ENCODE measurements at regions not wholly inside any gene's neighbourhood (a gene's known extent, or its start where the extent isn't known, plus 50 kb on each side); places are given as distances from the start of the nearest gene placed in this dataset.

- Histone ChIP-seq H3K4me1 (ENCODE audit: control insufficient read depth in 2 of 3, insufficient read depth in 2 of 3, low read depth in 1 of 3, low read length in 3 of 3) (no peaks in the 10 kb centered on the region), H3K4me3 (ENCODE audit: low read length in 3 of 3) (no peak overlapping the region), H3K9me3 (ENCODE audit: control insufficient read depth in 2 of 3, insufficient read depth in 1 of 3, low read length in 3 of 3) (no peaks in the 10 kb centered on the region), H3K27me3 (ENCODE audit: control insufficient read depth, insufficient read depth, low read length) (no peaks in the 10 kb centered on the region), H3K9ac (ENCODE audit: low read length in 3 of 3) (no peak overlapping the region), H3K36me3 (ENCODE audit: control insufficient read depth in 2 of 3, insufficient read depth in 3 of 3, low read length in 3 of 3) (no peaks in the 10 kb centered on the region), H3K27ac (ENCODE audit: low read depth in 2 of 2, low read length in 2 of 2) (no peak overlapping the region)
- no peak for DNase-seq
- no peak for FAIRE-seq
- intact Hi-C loops (cut with DNase I), result no loop called here
- TF ChIP-seq CTCF (IDR thresholded peaks at IDR 0.05; ENCODE audit: borderline replicate concordance, extremely low read depth, insufficient read depth), result no peak
Measured at GRCh38 chr6:85069577-85069976, 305.2 kb upstream of the TBX18 start.

GRCh38 chr6:85068221-85068620, 303.8 kb upstream of the TBX18 start:
- FAIRE-seq (no peak), DNase-seq (no peak)
- no peak for TF ChIP-seq CTCF (IDR thresholded peaks at IDR 0.05; ENCODE audit: borderline replicate concordance, extremely low read depth, insufficient read depth)
- Histone ChIP-seq H3K27ac (ENCODE audit: low read depth in 2 of 2, low read length in 2 of 2) (no peak overlapping the region), H3K9ac (ENCODE audit: low read length in 3 of 3) (no peak overlapping the region), H3K4me3 (ENCODE audit: low read length in 3 of 3) (no peak overlapping the region), H3K9me3 (ENCODE audit: control insufficient read depth in 2 of 3, insufficient read depth in 1 of 3, low read length in 3 of 3) (no peaks in the 10 kb centered on the region), H3K4me1 (ENCODE audit: control insufficient read depth in 2 of 3, insufficient read depth in 2 of 3, low read depth in 1 of 3, low read length in 3 of 3) (peaks cover 0 to 3% (median 0%) of the 10 kb centered on the region in 3 donors), H3K27me3 (ENCODE audit: control insufficient read depth, insufficient read depth, low read length) (no peaks in the 10 kb centered on the region), H3K36me3 (ENCODE audit: control insufficient read depth in 2 of 3, insufficient read depth in 3 of 3, low read length in 3 of 3) (no peaks in the 10 kb centered on the region)
- intact Hi-C loops (cut with DNase I), result no loop called here

- TF ChIP-seq CTCF (IDR thresholded peaks at IDR 0.05; ENCODE audit: borderline replicate concordance, extremely low read depth, insufficient read depth), result no peak
- Histone ChIP-seq H3K27me3 (ENCODE audit: control insufficient read depth, insufficient read depth, low read length) (no peaks in the 10 kb centered on the region), H3K36me3 (ENCODE audit: control insufficient read depth in 2 of 3, insufficient read depth in 3 of 3, low read length in 3 of 3) (no peaks in the 10 kb centered on the region), H3K4me3 (ENCODE audit: low read length in 3 of 3) (no peak overlapping the region), H3K27ac (ENCODE audit: low read depth in 2 of 2, low read length in 2 of 2) (no peak overlapping the region), H3K4me1 (ENCODE audit: control insufficient read depth in 2 of 3, insufficient read depth in 2 of 3, low read depth in 1 of 3, low read length in 3 of 3) (peaks cover 0 to 3% (median 0%) of the 10 kb centered on the region in 3 donors), H3K9me3 (ENCODE audit: control insufficient read depth in 2 of 3, insufficient read depth in 1 of 3, low read length in 3 of 3) (no peaks in the 10 kb centered on the region), H3K9ac (ENCODE audit: low read length in 3 of 3) (no peak overlapping the region)
- FAIRE-seq (no peak), DNase-seq (no peak)
- intact Hi-C loops (cut with DNase I), result no loop called here
Measured at GRCh38 chr6:85066266-85066665, 301.9 kb upstream of the TBX18 start.

DNA sequence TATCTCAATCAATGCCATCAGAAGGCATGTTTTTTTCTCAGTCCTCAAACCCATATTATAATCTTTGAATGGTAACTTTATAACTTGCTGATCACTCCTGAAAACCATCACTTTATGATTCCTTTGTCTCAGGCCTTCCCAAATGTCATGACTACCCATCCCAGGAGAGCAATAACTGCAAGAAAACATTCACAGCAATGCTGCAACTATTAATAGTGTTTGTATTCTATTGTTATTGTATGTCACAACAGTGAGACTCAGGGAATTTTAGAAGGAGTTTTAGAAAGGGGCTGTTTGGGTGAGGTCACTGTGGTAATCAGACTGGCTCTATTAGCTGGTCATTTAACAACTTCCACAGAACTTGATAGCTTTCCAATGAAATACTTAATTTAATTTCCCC, 301.4 kb upstream of the TBX18 start:
- no peaks in the 10 kb centered on the region for H3K36me3 ChIP-seq (ENCODE audit: control insufficient read depth in 2 of 3, insufficient read depth in 3 of 3, low read length in 3 of 3)
- H3K4me1 ChIP-seq (ENCODE audit: control insufficient read depth in 2 of 3, insufficient read depth in 2 of 3, low read depth in 1 of 3, low read length in 3 of 3), result peaks cover 0 to 3% (median 0%) of the 10 kb centered on the region in 3 donors
- no peak overlapping the region for H3K27ac ChIP-seq (ENCODE audit: low read depth in 2 of 2, low read length in 2 of 2)
- H3K9ac ChIP-seq (ENCODE audit: low read length in 3 of 3), result no peak overlapping the region
- H3K27me3 ChIP-seq (ENCODE audit: control insufficient read depth, insufficient read depth, low read length), result no peaks in the 10 kb centered on the region
- TF ChIP-seq CTCF (IDR thresholded peaks at IDR 0.05; ENCODE audit: borderline replicate concordance, extremely low read depth, insufficient read depth), result no peak
- DNase-seq (no peak), FAIRE-seq (no peak)
- no peaks in the 10 kb centered on the region for H3K9me3 ChIP-seq (ENCODE audit: control insufficient read depth in 2 of 3, insufficient read depth in 1 of 3, low read length in 3 of 3)
- no peak overlapping the region for H3K4me3 ChIP-seq (ENCODE audit: low read length in 3 of 3)
- intact Hi-C loops (cut with DNase I), result no loop called here

Data from kidney (tissue), 13 donors.